ENCODE measurements at regions not wholly inside any gene's neighbourhood (a gene's known extent, or its start where the extent isn't known, plus 50 kb on each side); places are given as distances from the start of the nearest gene placed in this dataset.
"Not testable (repeated sequence)": the region's sequence is repeated elsewhere in the genome, so short reads cannot be mapped to it uniquely, and the experiment has no call there.

- DNase-seq: no peak
Measured at GRCh38 chr13:59016250-59016649, 1147.5 kb downstream of the DIAPH3 start.

DNA sequence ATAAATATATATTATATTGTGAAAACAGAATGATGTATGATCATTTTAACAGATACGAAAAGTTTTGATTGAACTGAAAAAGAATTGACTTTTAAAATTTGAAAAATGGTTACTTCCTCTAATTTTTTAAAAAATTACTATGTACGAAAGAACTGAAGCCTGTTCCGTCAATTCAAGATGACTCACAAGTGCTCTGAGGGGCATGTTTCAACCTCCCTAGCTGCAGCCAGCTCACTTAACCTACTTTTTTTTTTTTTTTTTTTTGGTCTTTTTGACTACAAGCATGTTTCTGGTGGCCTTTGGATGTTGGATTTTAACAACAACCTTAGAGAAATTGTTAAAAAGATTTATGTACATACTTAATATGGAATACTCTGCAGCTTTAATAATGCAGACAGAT, 1139.3 kb downstream of the DIAPH3 start:
- no peak for DNase-seq

- no peak for DNase-seq
Measured at GRCh38 chr13:59034198-59034597, 1129.5 kb downstream of the DIAPH3 start.

DNA sequence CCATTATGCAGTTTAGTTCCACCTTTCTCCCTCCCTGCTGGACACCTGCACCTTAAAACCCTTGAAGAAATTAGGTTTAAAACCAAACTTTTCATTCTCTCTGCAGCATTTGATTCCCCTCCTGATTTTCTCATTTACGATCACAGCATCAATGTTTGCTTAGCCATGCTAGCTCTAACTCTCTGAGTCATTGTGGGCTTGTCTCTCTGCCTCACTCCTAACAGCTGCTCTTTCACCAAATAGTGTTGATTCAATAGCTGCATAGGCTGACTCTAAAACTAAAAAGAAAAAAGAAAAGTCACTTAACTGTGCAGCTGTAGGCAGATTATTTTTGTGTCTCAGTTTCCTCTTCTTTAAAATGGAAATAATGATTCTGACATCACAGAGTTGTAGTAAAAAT, 1124.9 kb downstream of the DIAPH3 start:
- no peak for DNase-seq

GRCh38 chr13:59043016-59043415, 1120.7 kb downstream of the DIAPH3 start:
- DNase-seq: no peak

DNA sequence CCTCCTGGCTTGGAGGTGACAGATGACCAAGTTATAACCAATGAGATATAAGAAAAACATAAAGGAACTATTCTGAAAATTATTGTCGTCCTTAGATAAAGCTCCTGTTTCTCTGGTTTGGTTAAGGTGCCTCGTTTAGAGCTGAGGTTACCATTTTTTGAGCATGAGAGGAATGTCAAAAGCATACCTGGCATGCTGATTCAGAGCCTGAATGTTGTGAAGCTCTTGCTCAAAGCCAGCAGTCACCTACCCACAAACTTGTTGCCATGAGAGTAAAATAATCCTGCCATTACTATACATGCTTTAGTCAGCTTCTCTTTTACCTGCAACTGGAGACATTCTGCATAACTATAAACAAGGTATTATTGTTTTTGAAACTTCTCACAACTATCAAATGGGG, 1116.2 kb downstream of the DIAPH3 start:
- DNase-seq: no peak

DNA sequence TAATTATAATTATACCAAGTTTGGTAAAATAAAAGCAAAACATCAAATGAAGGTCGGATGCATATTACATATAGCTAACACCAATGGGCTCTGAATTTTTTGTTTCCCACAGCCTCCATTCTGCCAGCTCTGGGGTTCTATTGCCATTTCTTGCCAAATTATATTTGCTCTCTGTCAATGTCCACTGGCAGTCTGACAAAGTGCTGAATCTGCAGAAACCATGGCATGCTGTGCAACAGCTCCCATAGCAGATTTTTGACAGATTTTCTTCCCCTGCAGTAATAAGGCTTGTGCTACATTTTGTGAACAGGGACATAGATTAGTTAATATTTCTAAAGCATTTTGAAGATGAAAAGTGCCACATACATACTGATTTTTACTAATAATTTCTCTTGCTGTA, 1102.1 kb downstream of the DIAPH3 start:
- DNase-seq: no peak

DNA sequence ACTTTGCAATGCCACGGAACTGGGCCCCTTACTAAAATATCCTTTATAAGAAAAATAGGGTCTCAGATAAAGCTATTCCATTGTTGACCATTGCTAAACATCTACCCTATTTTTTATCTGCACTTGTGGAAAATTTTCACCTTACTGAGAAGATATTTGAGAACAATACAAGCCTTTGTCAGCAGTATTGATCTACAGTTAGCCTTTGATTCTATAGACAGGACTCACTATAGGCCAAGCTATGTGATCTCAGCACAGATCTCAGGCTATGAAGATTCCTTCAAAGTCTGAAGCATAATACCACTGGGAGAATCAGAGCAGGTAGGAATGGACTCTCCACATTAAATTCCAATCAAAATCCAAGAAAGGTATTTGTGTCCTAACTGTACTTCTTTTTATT, 1099.7 kb downstream of the DIAPH3 start:
- no peak for DNase-seq

DNA sequence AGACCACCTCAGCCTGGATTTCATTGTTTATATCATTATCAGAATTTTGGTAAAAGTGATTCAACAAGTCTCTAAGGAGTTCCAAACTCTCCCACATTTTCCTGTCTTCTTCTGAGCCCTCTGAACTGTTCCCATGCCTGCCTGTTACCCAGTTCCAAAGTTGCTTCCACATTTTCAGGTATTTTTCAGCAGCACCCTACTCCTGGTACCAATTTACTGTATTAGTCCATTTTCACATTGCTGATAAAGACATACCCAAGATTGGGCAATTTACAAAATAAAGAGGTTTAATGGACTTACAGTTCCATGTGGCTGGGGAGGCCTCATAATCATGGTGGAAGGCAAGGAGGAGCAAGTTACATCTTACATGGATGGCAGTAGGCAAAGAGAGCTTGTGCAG, 1087.3 kb downstream of the DIAPH3 start:
- DNase-seq: not testable (repeated sequence)

- no peak for DNase-seq
Measured at GRCh38 chr13:59086147-59086546, 1077.6 kb downstream of the DIAPH3 start.

DNA sequence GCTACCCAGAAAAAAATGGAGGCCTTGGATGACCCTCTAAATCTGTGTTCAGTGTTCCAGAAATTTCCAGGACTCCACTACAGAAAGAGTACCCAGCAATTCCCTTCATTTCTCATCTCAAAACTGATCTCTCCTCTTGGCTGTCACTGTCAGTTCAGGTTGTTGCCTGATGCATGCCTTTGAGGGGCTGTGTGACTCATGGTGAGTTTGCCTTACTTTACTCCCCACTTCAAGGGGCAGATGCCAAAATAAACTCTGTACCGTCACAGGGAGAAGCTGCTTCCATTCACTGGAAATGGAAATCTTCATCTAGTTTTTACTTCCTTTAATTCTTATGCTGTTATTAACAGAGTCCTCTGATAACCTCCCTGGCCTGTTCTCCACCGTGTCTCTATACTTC, 1075.0 kb downstream of the DIAPH3 start:
- DNase-seq: no peak

DNA sequence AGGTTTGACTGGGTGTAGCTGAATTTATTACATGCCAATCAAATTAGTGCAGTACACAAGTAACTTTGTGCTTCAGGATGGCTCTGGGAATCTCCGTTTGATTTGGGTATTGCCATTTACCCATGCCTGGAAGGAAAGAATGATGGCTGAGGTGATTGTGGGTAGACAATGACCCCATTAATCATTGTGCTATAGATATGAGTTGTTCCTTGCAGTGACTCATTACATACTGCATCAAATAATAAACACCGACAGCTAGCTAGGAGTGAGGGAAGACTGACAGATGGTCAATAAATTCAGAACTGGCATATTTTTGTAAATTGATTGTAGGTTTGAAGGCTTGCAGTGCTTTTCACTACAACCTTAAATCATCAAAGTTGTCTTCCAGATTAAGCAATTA, 1069.5 kb downstream of the DIAPH3 start:
- no peak for DNase-seq

DNA sequence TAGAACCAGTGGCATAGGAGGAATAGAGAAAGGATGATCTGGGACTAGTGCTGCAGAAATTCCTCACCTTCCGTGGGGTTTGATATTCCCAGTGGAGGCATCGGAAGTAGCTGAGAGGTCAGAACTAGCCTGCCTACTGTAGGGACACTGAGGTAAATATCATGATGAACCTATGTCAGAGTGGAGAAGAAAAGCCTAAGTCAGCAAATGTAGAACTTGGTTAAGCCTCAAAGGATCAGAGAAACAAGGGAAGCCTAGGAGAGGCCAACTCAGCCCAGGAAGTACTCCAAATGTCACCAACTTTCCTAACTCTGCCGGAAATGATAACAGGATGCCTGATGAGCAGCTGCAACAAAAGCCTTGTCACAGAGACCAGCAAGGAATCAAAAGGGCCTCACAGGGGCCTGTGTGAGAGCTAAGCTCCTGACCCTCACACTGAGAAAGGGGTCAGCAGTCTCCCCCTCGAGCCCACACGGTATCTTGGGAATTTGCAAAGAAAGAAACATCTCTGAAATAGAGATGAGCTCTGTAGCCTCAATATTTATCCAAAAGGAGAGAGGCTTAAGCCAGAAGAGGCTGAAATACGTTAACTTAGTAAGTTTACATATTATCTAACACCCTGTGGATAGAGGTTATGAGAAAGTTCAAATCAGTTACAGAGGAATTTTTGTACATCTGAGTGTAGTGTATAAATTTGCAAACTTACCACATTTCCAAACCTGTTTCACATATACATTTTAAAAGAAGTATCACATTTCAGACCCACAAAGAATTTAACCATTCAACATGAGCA, 1064.3 kb downstream of the DIAPH3 start:
- DNase-seq: no peak

GRCh38 chr13:59103004-59103768, 1060.5 kb downstream of the DIAPH3 start:
- DNase-seq: no peak

- no peak for DNase-seq
Measured at GRCh38 chr13:59111751-59112171, 1052.0 kb downstream of the DIAPH3 start.

GRCh38 chr13:59112221-59112718, 1051.5 kb downstream of the DIAPH3 start:
- DNase-seq: no peak

GRCh38 chr13:59119475-59119874, 1044.3 kb downstream of the DIAPH3 start:
- no peak for DNase-seq

DNA sequence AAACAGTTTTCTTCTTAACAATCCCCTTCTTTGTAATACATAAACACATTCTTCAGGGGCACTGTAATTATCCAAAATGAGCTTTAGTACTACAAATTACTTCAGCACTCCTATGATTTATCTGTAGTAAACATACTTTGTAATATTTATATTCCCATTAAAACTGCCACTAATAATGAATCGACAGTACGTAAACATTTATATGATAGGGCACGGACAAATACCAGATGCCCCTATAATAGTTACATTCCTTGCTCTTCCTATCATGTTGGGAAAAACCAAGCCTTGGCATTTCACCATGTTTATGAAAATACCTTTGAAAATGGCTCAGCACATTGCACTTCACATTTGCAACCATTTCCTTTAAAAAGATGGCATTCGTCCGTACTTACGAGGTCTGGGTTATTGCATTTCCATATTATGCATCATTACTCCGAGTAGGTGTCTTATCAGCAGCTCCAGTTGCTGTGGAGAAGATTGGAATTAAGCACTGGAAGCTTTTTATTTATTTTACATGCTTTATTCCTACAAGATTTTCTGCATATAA, 1043.4 kb downstream of the DIAPH3 start:
- no peak for DNase-seq

DNA sequence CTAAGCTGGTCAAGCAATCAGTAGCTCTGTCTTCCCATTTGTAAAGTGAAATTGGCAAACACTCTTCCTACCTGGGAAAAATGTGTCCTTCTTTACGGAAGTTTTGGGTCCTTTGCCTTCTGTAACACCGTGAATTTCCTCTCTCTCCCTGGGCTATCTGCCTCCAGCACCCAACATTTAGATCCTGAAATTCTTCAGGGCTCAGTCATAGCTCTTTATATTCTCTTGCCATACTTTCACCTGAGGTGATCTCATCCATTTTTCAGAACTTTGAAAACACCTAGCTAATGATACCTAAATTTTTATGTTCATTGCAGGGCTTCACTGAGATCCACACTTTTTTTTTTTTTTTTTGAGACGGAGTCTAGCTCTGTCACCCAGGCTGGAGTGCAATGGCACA, 1042.2 kb downstream of the DIAPH3 start:
- no peak for DNase-seq

DNA sequence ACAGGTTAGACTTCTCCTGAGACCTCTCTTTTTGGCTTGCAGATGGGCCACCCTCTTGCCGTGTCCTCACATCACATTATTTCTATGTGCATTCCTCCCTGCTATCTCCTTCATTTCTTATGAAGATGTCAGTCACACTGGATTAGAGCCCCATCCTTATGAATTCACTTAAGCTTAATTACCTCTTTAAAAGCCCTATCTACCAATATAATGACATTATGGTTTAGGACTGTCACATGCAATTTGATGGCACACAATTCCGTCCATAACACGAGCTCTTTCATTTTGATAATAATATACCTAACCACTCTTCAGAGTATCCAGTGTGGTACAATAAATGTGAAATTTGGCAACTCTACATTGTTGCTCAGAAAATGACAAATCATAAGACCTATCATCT, 1037.3 kb downstream of the DIAPH3 start:
- DNase-seq: no peak

GRCh38 chr13:59133903-59134302, 1029.8 kb downstream of the DIAPH3 start:
- DNase-seq: no peak

- no peak for DNase-seq
Measured at GRCh38 chr13:59144700-59145099, 1019.0 kb downstream of the DIAPH3 start.

GRCh38 chr13:59145381-59145780, 1018.3 kb downstream of the DIAPH3 start:
- no peak for DNase-seq

- DNase-seq: peak; percentile 2
Measured at GRCh38 chr13:59157181-59157580, 1006.5 kb downstream of the DIAPH3 start.
